ENCODE measurements at regions not wholly inside any gene's neighbourhood (a gene's known extent, or its start where the extent isn't known, plus 50 kb on each side); places are given as distances from the start of the nearest gene placed in this dataset.

- no peak for TF ChIP-seq POLR2AphosphoS5 (IDR thresholded peaks at IDR 0.05)
- TF ChIP-seq, protein P1, sequence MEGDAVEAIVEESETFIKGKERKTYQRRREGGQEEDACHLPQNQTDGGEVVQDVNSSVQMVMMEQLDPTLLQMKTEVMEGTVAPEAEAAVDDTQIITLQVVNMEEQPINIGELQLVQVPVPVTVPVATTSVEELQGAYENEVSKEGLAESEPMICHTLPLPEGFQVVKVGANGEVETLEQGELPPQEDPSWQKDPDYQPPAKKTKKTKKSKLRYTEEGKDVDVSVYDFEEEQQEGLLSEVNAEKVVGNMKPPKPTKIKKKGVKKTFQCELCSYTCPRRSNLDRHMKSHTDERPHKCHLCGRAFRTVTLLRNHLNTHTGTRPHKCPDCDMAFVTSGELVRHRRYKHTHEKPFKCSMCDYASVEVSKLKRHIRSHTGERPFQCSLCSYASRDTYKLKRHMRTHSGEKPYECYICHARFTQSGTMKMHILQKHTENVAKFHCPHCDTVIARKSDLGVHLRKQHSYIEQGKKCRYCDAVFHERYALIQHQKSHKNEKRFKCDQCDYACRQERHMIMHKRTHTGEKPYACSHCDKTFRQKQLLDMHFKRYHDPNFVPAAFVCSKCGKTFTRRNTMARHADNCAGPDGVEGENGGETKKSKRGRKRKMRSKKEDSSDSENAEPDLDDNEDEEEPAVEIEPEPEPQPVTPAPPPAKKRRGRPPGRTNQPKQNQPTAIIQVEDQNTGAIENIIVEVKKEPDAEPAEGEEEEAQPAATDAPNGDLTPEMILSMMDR (IDR thresholded peaks at IDR 0.05): no peak
- no peak for TF ChIP-seq EP300 (IDR thresholded peaks at IDR 0.05)
Observed at GRCh38 chr6:1475174-1475573, 85.8 kb downstream of the FOXF2 start.
